ENCODE measurements at regions not wholly inside any gene's neighbourhood (a gene's known extent, or its start where the extent isn't known, plus 50 kb on each side); places are given as distances from the start of the nearest gene placed in this dataset.

DNA sequence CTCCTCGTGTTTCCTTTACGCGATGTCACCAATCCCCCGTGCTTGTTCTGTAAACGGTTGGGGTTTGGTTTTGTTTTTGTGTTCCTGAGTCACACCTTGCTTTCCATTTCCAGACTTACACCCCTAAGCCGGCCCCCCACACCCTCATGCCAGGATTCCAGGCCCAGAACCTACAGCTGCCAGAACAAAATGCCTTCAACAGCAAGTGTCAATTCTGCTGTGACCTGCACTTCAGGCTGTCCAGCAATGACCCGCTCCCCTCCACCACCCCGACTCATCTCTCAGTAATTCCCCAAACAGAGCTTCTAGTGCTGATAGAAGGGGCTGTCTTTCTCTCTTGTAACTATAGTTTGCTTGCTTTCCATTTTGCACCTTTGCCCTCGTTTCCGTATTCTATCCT is 722.1 kb upstream of the CELF2 start:
- TF ChIP-seq CTCF (IDR thresholded peaks at IDR 0.05) (no peak), EZH2 (IDR thresholded peaks at IDR 0.05) (no peak)

All from neural progenitor cell (in vitro differentiated cells).